IMR-90 (cell line): ENCODE measurements at regions not wholly inside any gene's neighbourhood (a gene's known extent, or its start where the extent isn't known, plus 50 kb on each side); places are given as distances from the start of the nearest gene placed in this dataset.

Experiments used
- ATAC-seq: fragments of 200-7000 bp; cut with Tn5 transposase; 2 replicates; pipeline ENCODE4 v1.9.1; 2020; ENCODE audit warnings: low read depth, mild to moderate bottlenecking, moderate library complexity
- BruUV-seq: library from RNA; stranded (reverse); fragments of 400-500 nt; replicated peaks from 2 replicates; lab custom pipeline; 2021; lab: Mats Ljungman, UMichigan
- CTCF ChIA-PET: fragments of 300-600 bp; formaldehyde crosslinking; extraction: SDS; loops from one replicate; lab custom pipeline; 2021; ENCODE audit warnings: antibody characterized with exemption; lab: Yijun Ruan, JAX
- POLR2A ChIA-PET: fragments of 300-600 bp; sonication (Branson Sonifier 250); formaldehyde crosslinking; loops from one replicate; lab custom pipeline; 2022; ENCODE audit warnings: antibody characterized with exemption; ENCODE audit not compliant: unreplicated experiment; lab: Charles Lee
- DNase-seq: peaks from one replicate; pipeline ENCODE4 v3.0.0; 2013
- H2AFZ ChIP-seq: replicated peaks from 2 replicates; pipeline ENCODE3; 2013; ENCODE audit warnings: low read length, mild to moderate bottlenecking; ENCODE audit not compliant: poor library complexity
- H2AK5ac ChIP-seq: 2 replicates; pipeline ENCODE4 v1.6.1; 2013; ENCODE audit warnings: low read depth, low read length, inconsistent platforms
- H2AK9ac ChIP-seq: replicated peaks from 2 replicates; pipeline ENCODE3; 2013; ENCODE audit warnings: mild to moderate bottlenecking, low read depth, low read length, moderate library complexity; ENCODE audit not compliant: poor library complexity
- H2BK120ac ChIP-seq: 2 replicates; pipeline ENCODE4 v1.6.1; 2013; ENCODE audit warnings: low read depth, low read length, inconsistent platforms
- H2BK15ac ChIP-seq: 3 replicates; pipeline ENCODE4 v1.6.1; 2013; ENCODE audit warnings: low read depth, low read length, inconsistent platforms
- H2BK20ac ChIP-seq: 2 replicates; pipeline ENCODE4 v1.6.1; 2013; ENCODE audit warnings: low read depth, mild to moderate bottlenecking, inconsistent platforms, low read length, moderate library complexity
- H2BK5ac ChIP-seq: 2 replicates; pipeline ENCODE4 v1.6.1; 2013; ENCODE audit warnings: mild to moderate bottlenecking, low read depth, low read length, inconsistent platforms; ENCODE audit not compliant: poor library complexity, severe bottlenecking
- H3K14ac ChIP-seq: replicated peaks from 2 replicates; pipeline ENCODE4 v1.6.1; 2013; ENCODE audit warnings: low read depth, low read length, inconsistent platforms
- H3K18ac ChIP-seq: 2 replicates; pipeline ENCODE4 v1.6.1; 2013; ENCODE audit warnings: low read depth, low read length, control low read depth
- H3K23ac ChIP-seq: 2 replicates; pipeline ENCODE4 v1.6.1; 2013; ENCODE audit warnings: low read depth, low read length, inconsistent platforms
- H3K27ac ChIP-seq: 2 replicates; pipeline ENCODE4 v1.5.1; 2013; ENCODE audit warnings: mild to moderate bottlenecking, control low read depth, low read length; ENCODE audit not compliant: insufficient read depth
- H3K27me3 ChIP-seq: 2 replicates; pipeline ENCODE4 v1.6.1; 2013; ENCODE audit warnings: low read length; ENCODE audit not compliant: control insufficient read depth, insufficient read depth
- H3K36me3 ChIP-seq: 2 replicates; pipeline ENCODE4 v1.6.1; 2013; ENCODE audit warnings: low read length, mixed read lengths; ENCODE audit not compliant: control insufficient read depth, insufficient read depth
- H3K4ac ChIP-seq: 2 replicates; pipeline ENCODE4 v1.6.1; 2013; ENCODE audit warnings: low read depth, low read length, inconsistent platforms
- H3K4me1 ChIP-seq: 2 replicates; pipeline ENCODE4 v1.6.1; 2013; ENCODE audit warnings: low read length, mixed read lengths; ENCODE audit not compliant: control insufficient read depth, insufficient read depth
- H3K4me2 ChIP-seq: 2 replicates; pipeline ENCODE4 v1.6.1; 2013; ENCODE audit warnings: low read depth, mild to moderate bottlenecking, control low read depth, low read length, moderate library complexity
- H3K4me3 ChIP-seq: 2 replicates; pipeline ENCODE4 v1.5.1; 2013; ENCODE audit warnings: low read depth, mild to moderate bottlenecking, control low read depth, low read length, moderate library complexity; ENCODE audit not compliant: insufficient read depth
- H3K56ac ChIP-seq: 2 replicates; pipeline ENCODE4 v1.6.1; 2013; ENCODE audit warnings: low read length, inconsistent platforms; ENCODE audit not compliant: insufficient read depth; ENCODE audit errors: extremely low read depth
- H3K79me1 ChIP-seq, 2 experiments: 2 replicates each; pipeline ENCODE4 v1.6.1; 2013; ENCODE audit warnings: low read length in 2 of 2, inconsistent platforms in 1 of 2, low read depth in 1 of 2
- H3K9ac ChIP-seq: 2 replicates; pipeline ENCODE4 v1.6.1; 2013; ENCODE audit warnings: low read depth, low read length, control low read depth
- H3K9me1 ChIP-seq: 2 replicates; pipeline ENCODE4 v1.6.1; 2013; ENCODE audit warnings: low read length, inconsistent platforms; ENCODE audit not compliant: insufficient read depth
- H3K9me3 ChIP-seq: 2 replicates; pipeline ENCODE4 v1.6.1; 2013; ENCODE audit warnings: low read length; ENCODE audit not compliant: control insufficient read depth, insufficient read depth
- H4K20me1 ChIP-seq: 2 replicates; pipeline ENCODE4 v1.6.1; 2013; ENCODE audit warnings: low read length, inconsistent platforms; ENCODE audit not compliant: insufficient read depth
- H4K5ac ChIP-seq: 2 replicates; pipeline ENCODE4 v1.6.1; 2013; ENCODE audit warnings: mild to moderate bottlenecking, low read depth, low read length, control low read depth
- H4K8ac ChIP-seq, 2 experiments: 2 replicates each; pipeline ENCODE4 v1.6.1; 2013; ENCODE audit warnings: low read depth in 2 of 2, low read length in 2 of 2, control low read depth in 1 of 2, inconsistent platforms in 1 of 2
- H4K91ac ChIP-seq: 2 replicates; pipeline ENCODE4 v1.6.1; 2013; ENCODE audit warnings: low read depth, low read length, inconsistent platforms; ENCODE audit not compliant: insufficient read depth
- BHLHE40 ChIP-seq: fragments of 150-350 bp; IDR thresholded peaks from 2 replicates; pipeline ENCODE4 v1.6.1; 2016; ENCODE audit warnings: mild to moderate bottlenecking, low read depth, low read length
- CEBPB ChIP-seq: IDR thresholded peaks from 2 replicates; pipeline ENCODE4 v1.6.1; 2012; ENCODE audit warnings: low read depth, low read length, improper control_type of control experiment
- CHD1 ChIP-seq: IDR thresholded peaks from 2 replicates; pipeline ENCODE4 v1.6.1; 2012; ENCODE audit warnings: low read depth, low read length, improper control_type of control experiment
- CTCF ChIP-seq: conservative IDR thresholded peaks from 2 replicates; pipeline ENCODE4 v1.5.1; 2012; ENCODE audit warnings: mild to moderate bottlenecking, low read depth, low read length, improper control_type of control experiment
- ELK1 ChIP-seq: fragments of 150-350 bp; IDR thresholded peaks from 2 replicates; pipeline ENCODE4 v1.6.1; 2016; ENCODE audit warnings: low read depth, mild to moderate bottlenecking, low read length, moderate library complexity, borderline replicate concordance
- FOS ChIP-seq: fragments of 150-350 bp; IDR thresholded peaks from 2 replicates; pipeline ENCODE4 v1.6.1; 2016; ENCODE audit warnings: low read depth, low read length
- MAFK ChIP-seq: IDR thresholded peaks from 2 replicates; pipeline ENCODE4 v1.6.1; 2012; ENCODE audit warnings: low read depth, low read length, improper control_type of control experiment
- MAZ ChIP-seq: IDR thresholded peaks from 2 replicates; pipeline ENCODE4 v1.6.1; 2012; ENCODE audit warnings: low read depth, mild to moderate bottlenecking, low read length, improper control_type of control experiment, moderate library complexity, borderline replicate concordance
- MXI1 ChIP-seq: IDR thresholded peaks from 2 replicates; pipeline ENCODE4 v1.6.1; 2012; ENCODE audit warnings: low read depth, mild to moderate bottlenecking, low read length, moderate library complexity, borderline replicate concordance
- NFE2L2 ChIP-seq: fragments of 150-350 bp; IDR thresholded peaks from 2 replicates; pipeline ENCODE4 v1.6.1; 2016; ENCODE audit warnings: low read depth, mild to moderate bottlenecking, low read length
- POLR2A ChIP-seq: IDR thresholded peaks from 2 replicates; pipeline ENCODE4 v1.6.1; 2012; ENCODE audit warnings: mild to moderate bottlenecking, low read depth, low read length
- RAD21 ChIP-seq: IDR thresholded peaks from 2 replicates; pipeline ENCODE4 v1.6.1; 2012; ENCODE audit warnings: low read length, improper control_type of control experiment
- RCOR1 ChIP-seq: IDR thresholded peaks from 2 replicates; pipeline ENCODE4 v1.6.1; 2012; ENCODE audit warnings: mild to moderate bottlenecking, low read length, improper control_type of control experiment; ENCODE audit not compliant: insufficient replicate concordance
- RFX5 ChIP-seq: IDR thresholded peaks from 2 replicates; pipeline ENCODE4 v1.8.0; 2012; ENCODE audit warnings: low read depth, mild to moderate bottlenecking, low read length, moderate library complexity
- SMC3 ChIP-seq: fragments of 150-350 bp; IDR thresholded peaks from 2 replicates; pipeline ENCODE4 v1.6.1; 2016; ENCODE audit warnings: low read depth, mild to moderate bottlenecking, antibody characterized with exemption, low read length, moderate library complexity
- USF2 ChIP-seq: fragments of 150-350 bp; IDR thresholded peaks from 2 replicates; pipeline ENCODE4 v1.6.1; 2017; ENCODE audit warnings: mild to moderate bottlenecking, antibody characterized with exemption, low read length, low read depth
- WGBS, 2 experiments: methylation state at CpG; one replicate each; pipeline versions ENCODE4 v1.1.5 to v1.1.7; 2013; ENCODE audit warnings: missing lambda C conversion rate in 2 of 2; ENCODE audit not compliant: insufficient read length in 1 of 2; ENCODE audit errors: extremely low coverage in 2 of 2; 5-methylcytosine and 5-hydroxymethylcytosine counted together
- dilution Hi-C: fragments of 300-500 bp; cut with HindIII; formaldehyde crosslinking; loops from one replicate; pipeline ENCODE4 v1.14.3; 2018; ENCODE audit warnings: low sequenced_read_pairs; ENCODE audit not compliant: unreplicated experiment
- in situ Hi-C: fragments of 300-500 bp; cut with MboI; formaldehyde crosslinking; loops from 3 replicates; pipeline ENCODE4 v1.14.3; 2019; ENCODE audit warnings: low sequenced_read_pairs, inconsistent platforms, mixed read lengths
- intact Hi-C: fragments of 100-400 bp; cut with micrococcal nuclease; formaldehyde crosslinking; loops from 2 replicates; pipeline ENCODE4 v1.10.0; 2022

- ATAC-seq (no peak), DNase-seq (no peak)
- ChIA-PET POLR2A (no interaction called here), CTCF (no interaction called here)
- Histone ChIP-seq H2AK9ac (no peak overlapping the region), H2AK5ac (no peak overlapping the region), H2BK20ac (no peak overlapping the region), H3K4me1 (no peaks in the 10 kb centered on the region; the same call in 1 of the 2 replicates), H3K27ac (no peak overlapping the region), H3K14ac (no peak overlapping the region), H3K56ac (no peak overlapping the region), H3K9me1 (no peaks in the 10 kb centered on the region), H3K79me1 (no peaks in the 10 kb centered on the region), H4K5ac (no peak overlapping the region), H3K4ac (no peak overlapping the region), H3K4me3 (no peak overlapping the region), H2BK120ac (no peak overlapping the region), H3K9me3 (no peaks in the 10 kb centered on the region), H3K4me2 (no peak overlapping the region), H3K27me3 (no peaks in the 10 kb centered on the region), H2BK5ac (no peak overlapping the region), H3K18ac (no peak overlapping the region), H2AFZ (no peak overlapping the region), H4K20me1 (no peaks in the 10 kb centered on the region), H3K36me3 (no peaks in the 10 kb centered on the region), H4K8ac (no peak overlapping the region), H2BK15ac (no peak overlapping the region), H4K91ac (no peak overlapping the region), H3K9ac (no peak overlapping the region), H3K23ac (no peak overlapping the region)
- BruUV-seq = no TSS peak
- TF ChIP-seq POLR2A = no peak
- no peak for TF ChIP-seq RAD21
- TF ChIP-seq SMC3 = no peak
- TF ChIP-seq ELK1 = no peak
- no peak for TF ChIP-seq MAFK
- no peak for TF ChIP-seq MAZ
- no peak for TF ChIP-seq FOS
- no peak for TF ChIP-seq CEBPB
- no peak for TF ChIP-seq RFX5
- no peak for TF ChIP-seq NFE2L2
- no peak for TF ChIP-seq RCOR1
- no peak for TF ChIP-seq BHLHE40
- no peak for TF ChIP-seq USF2
- no peak for TF ChIP-seq CHD1
- TF ChIP-seq MXI1 = no peak
- TF ChIP-seq CTCF = no peak
- 100% methylated on average over 1 of the region's 1 CpG; no CpG with 5 or more reads in 1 of the 2 experiments for WGBS, 2 experiments
- in situ Hi-C loops (no loop called here), dilution Hi-C loops (no loop called here), intact Hi-C loops (no loop called here)
Observed at GRCh38 chr4:114109776-114110175, 130.3 kb upstream of the ARSJ start.
